HL-60 (cell line): ENCODE measurements at regions not wholly inside any gene's neighbourhood (a gene's known extent, or its start where the extent isn't known, plus 50 kb on each side); places are given as distances from the start of the nearest gene placed in this dataset.

Experiments
- DNase-seq, 2 experiments: peaks; one replicate each; pipeline ENCODE4 v3.0.0-alpha.2; 2010 to 2020; ENCODE audit warnings: low read depth in 1 of 2, low spot score in 1 of 2
- H3K27ac ChIP-seq: fragments of 250-450 bp; sonication (Bioruptor Pico); replicated peaks from 2 replicates; pipeline ENCODE4 v1.5.1; 2020; ENCODE audit warnings: mild to moderate bottlenecking, moderate library complexity
- H3K27me3 ChIP-seq: fragments of 250-450 bp; sonication (Bioruptor Pico); 2 replicates; pipeline ENCODE4 v1.5.1; 2021; ENCODE audit warnings: mild to moderate bottlenecking, moderate library complexity; ENCODE audit not compliant: insufficient read depth, poor library complexity, severe bottlenecking
- H3K4me3 ChIP-seq: replicated peaks from 2 replicates; pipeline ENCODE4 v1.5.1; 2011; ENCODE audit warnings: mild to moderate bottlenecking, control low read depth, low read length; ENCODE audit not compliant: insufficient read depth
- GABPA ChIP-seq: IDR thresholded peaks from 2 replicates; pipeline ENCODE4 v1.6.1; 2012; ENCODE audit warnings: low read depth
- POLR2AphosphoS5 ChIP-seq: IDR thresholded peaks from 2 replicates; pipeline ENCODE4 v1.6.1; 2012; ENCODE audit warnings: low read depth
- SPI1 ChIP-seq: IDR thresholded peaks from 2 replicates; pipeline ENCODE4 v1.6.1; 2012; ENCODE audit warnings: low read depth, mild to moderate bottlenecking, borderline replicate concordance
- TF ChIP-seq, protein P1 (sequence below): IDR thresholded peaks from 2 replicates; pipeline ENCODE4 v1.6.1; 2012; ENCODE audit warnings: low read depth; ENCODE audit not compliant: insufficient replicate concordance
- TF ChIP-seq, protein P2 (sequence below): IDR thresholded peaks from one replicate; pipeline ENCODE4 v1.5.1; 2011; ENCODE audit warnings: low read length, control low read depth, inconsistent platforms; ENCODE audit not compliant: insufficient read depth

DNA sequence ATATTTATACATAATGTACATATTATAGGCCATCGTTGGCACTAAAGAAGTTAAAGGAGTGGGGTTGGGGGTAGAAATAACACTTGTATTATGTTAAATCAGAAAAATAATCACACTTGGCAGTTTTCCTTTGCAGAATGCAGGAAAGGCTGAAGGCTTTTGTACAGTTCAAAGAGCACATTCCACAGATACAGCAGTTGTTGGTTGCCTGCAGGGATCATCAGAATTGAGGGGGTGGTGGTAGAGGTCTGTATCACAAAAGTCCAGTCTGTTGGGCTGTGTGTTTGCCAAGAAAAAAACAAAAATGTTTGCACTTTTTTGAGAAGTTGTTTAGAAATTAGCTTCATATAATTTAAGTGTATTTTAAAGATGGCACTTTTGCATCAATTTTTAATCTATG, 231.8 kb upstream of the FOXP2 start:
- DNase-seq: no peak
- Histone ChIP-seq H3K27ac (no peak overlapping the region), H3K4me3 (no peak overlapping the region), H3K27me3 (no peaks in the 10 kb centered on the region)
- no peak for TF ChIP-seq POLR2AphosphoS5
- TF ChIP-seq, protein P1, sequence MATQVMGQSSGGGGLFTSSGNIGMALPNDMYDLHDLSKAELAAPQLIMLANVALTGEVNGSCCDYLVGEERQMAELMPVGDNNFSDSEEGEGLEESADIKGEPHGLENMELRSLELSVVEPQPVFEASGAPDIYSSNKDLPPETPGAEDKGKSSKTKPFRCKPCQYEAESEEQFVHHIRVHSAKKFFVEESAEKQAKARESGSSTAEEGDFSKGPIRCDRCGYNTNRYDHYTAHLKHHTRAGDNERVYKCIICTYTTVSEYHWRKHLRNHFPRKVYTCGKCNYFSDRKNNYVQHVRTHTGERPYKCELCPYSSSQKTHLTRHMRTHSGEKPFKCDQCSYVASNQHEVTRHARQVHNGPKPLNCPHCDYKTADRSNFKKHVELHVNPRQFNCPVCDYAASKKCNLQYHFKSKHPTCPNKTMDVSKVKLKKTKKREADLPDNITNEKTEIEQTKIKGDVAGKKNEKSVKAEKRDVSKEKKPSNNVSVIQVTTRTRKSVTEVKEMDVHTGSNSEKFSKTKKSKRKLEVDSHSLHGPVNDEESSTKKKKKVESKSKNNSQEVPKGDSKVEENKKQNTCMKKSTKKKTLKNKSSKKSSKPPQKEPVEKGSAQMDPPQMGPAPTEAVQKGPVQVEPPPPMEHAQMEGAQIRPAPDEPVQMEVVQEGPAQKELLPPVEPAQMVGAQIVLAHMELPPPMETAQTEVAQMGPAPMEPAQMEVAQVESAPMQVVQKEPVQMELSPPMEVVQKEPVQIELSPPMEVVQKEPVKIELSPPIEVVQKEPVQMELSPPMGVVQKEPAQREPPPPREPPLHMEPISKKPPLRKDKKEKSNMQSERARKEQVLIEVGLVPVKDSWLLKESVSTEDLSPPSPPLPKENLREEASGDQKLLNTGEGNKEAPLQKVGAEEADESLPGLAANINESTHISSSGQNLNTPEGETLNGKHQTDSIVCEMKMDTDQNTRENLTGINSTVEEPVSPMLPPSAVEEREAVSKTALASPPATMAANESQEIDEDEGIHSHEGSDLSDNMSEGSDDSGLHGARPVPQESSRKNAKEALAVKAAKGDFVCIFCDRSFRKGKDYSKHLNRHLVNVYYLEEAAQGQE: no peak
- no peak for TF ChIP-seq GABPA
- TF ChIP-seq, protein P2, sequence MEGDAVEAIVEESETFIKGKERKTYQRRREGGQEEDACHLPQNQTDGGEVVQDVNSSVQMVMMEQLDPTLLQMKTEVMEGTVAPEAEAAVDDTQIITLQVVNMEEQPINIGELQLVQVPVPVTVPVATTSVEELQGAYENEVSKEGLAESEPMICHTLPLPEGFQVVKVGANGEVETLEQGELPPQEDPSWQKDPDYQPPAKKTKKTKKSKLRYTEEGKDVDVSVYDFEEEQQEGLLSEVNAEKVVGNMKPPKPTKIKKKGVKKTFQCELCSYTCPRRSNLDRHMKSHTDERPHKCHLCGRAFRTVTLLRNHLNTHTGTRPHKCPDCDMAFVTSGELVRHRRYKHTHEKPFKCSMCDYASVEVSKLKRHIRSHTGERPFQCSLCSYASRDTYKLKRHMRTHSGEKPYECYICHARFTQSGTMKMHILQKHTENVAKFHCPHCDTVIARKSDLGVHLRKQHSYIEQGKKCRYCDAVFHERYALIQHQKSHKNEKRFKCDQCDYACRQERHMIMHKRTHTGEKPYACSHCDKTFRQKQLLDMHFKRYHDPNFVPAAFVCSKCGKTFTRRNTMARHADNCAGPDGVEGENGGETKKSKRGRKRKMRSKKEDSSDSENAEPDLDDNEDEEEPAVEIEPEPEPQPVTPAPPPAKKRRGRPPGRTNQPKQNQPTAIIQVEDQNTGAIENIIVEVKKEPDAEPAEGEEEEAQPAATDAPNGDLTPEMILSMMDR: no peak
- TF ChIP-seq SPI1: no peak

DNA sequence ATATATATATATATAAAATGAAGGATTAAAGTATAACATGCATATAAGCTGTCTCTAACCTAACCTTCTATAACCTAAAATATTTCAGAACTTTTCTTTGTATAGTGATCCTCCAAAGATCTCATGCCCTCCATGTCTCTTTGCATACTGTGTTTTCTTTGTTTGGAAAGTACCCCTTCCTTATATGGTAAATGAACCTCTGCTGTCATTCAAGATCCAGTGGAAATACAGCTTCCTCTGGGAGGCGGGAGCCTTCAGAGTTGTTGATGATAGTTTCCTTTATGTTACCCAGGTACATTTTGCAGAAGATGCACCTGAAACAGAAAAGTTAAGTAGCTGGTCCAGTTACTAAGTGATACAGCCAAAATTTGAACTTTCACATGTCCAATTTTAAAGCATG, 233.3 kb upstream of the FOXP2 start:
- no peak overlapping the region for H3K27ac ChIP-seq
- no peaks in the 10 kb centered on the region for H3K27me3 ChIP-seq
- H3K4me3 ChIP-seq: no peak overlapping the region
- no peak for DNase-seq
- TF ChIP-seq, protein P2: no peak
- TF ChIP-seq SPI1 (no peak), GABPA (no peak), POLR2AphosphoS5 (no peak)
- TF ChIP-seq, protein P1: no peak

DNA sequence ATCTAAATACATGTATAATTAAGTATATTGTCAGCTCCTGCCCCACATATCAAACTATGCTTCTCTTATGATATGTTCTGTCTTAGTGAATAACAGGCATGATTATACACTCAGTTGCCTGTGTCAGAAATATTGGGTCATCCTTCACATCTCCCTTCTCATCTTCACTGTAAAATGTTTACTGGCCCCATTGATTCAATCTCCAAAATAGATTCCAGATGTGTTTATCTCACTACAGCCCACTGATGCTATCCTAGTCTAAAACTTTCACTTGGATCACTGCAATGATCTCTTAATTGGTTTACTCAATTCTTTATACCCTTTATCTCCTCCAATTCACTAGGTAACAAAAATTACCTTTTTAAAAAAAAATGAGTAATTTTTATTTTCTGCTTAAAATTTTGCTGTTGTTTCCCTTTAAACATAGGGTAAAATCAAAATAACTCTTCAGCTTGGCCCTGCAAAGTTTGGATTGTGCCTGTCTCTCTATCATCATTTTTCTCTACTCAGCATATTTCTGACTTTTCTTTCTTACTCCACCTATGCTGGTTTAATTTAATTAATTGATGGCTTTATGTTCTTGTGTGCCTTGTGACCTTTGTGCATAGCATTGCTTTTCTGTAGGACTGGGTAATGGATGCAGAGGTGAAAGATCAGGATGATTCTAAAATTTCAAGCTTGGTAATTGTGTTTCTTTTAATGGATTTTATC, 233.9 kb upstream of the FOXP2 start:
- Histone ChIP-seq H3K4me3 (no peak overlapping the region), H3K27me3 (no peaks in the 10 kb centered on the region), H3K27ac (no peak overlapping the region)
- no peak for DNase-seq
- no peak for TF ChIP-seq GABPA
- TF ChIP-seq, protein P1: no peak
- TF ChIP-seq, protein P2: no peak
- TF ChIP-seq SPI1: no peak
- no peak for TF ChIP-seq POLR2AphosphoS5
